Stomach smooth muscle (tissue), 2 donors: ENCODE measurements at regions not wholly inside any gene's neighbourhood (a gene's known extent, or its start where the extent isn't known, plus 50 kb on each side); places are given as distances from the start of the nearest gene placed in this dataset.

Experiments
- H3K27ac ChIP-seq: one replicate; pipeline ENCODE4 v1.7.0; 2013; ENCODE audit warnings: mild to moderate bottlenecking, low read length, inconsistent platforms
- H3K27me3 ChIP-seq, 2 donors: one replicate each; pipeline ENCODE4 v1.7.0; 2013; ENCODE audit warnings: low read length in 2 of 2; ENCODE audit not compliant: insufficient read depth in 2 of 2, control insufficient read depth in 1 of 2
- H3K36me3 ChIP-seq, 2 donors: one replicate each; pipeline ENCODE4 v1.7.0; 2013; ENCODE audit warnings: low read length in 2 of 2; ENCODE audit not compliant: control insufficient read depth in 2 of 2, insufficient read depth in 2 of 2
- H3K4me1 ChIP-seq: one replicate; pipeline ENCODE4 v1.7.0; 2013; ENCODE audit warnings: low read length; ENCODE audit not compliant: control insufficient read depth, insufficient read depth
- H3K4me3 ChIP-seq, 2 donors: one replicate each; pipeline ENCODE4 v1.7.0; 2013; ENCODE audit warnings: low read length in 2 of 2
- H3K9ac ChIP-seq, 2 donors: one replicate each; pipeline ENCODE4 v1.7.0; 2013; ENCODE audit warnings: low read length in 2 of 2, mild to moderate bottlenecking in 1 of 2
- H3K9me3 ChIP-seq, 2 donors: one replicate each; pipeline ENCODE4 v1.7.0; 2013; ENCODE audit warnings: low read length in 2 of 2; ENCODE audit not compliant: control insufficient read depth in 2 of 2
- donor health status: healthy.
- donor health status: Pancreatic carcinoma.

GRCh38 chr6:105578179-105578707 lies 175.4 kb upstream of the PREP start:
- no peaks in the 10 kb centered on the region for H3K9me3 ChIP-seq
- no peak overlapping the region for H3K9ac ChIP-seq
- H3K27ac ChIP-seq, result no peak overlapping the region

GRCh38 chr6:105573556-105573955 lies 170.7 kb upstream of the PREP start:
- Histone ChIP-seq H3K9ac (no peak overlapping the region), H3K27ac (no peak overlapping the region), H3K4me3 (no peak overlapping the region), H3K27me3 (no peaks in the 10 kb centered on the region), H3K4me1 (no peaks in the 10 kb centered on the region), H3K36me3 (no peaks in the 10 kb centered on the region), H3K9me3 (no peaks in the 10 kb centered on the region)

More at GRCh38 chr6:105578179-105578707, 175.4 kb upstream of the PREP start:
- Histone ChIP-seq H3K4me1 (no peaks in the 10 kb centered on the region), H3K36me3 (no peaks in the 10 kb centered on the region), H3K4me3 (no peak overlapping the region), H3K27me3 (no peaks in the 10 kb centered on the region)

- Histone ChIP-seq H3K36me3 (no peaks in the 10 kb centered on the region), H3K4me1 (no peaks in the 10 kb centered on the region), H3K27me3 (no peaks in the 10 kb centered on the region), H3K9me3 (no peaks in the 10 kb centered on the region), H3K27ac (no peak overlapping the region), H3K4me3 (no peak overlapping the region), H3K9ac (no peak overlapping the region)
Measured at GRCh38 chr6:105573138-105573537, 170.3 kb upstream of the PREP start.

GRCh38 chr6:105570416-105570815 lies 167.5 kb upstream of the PREP start:
- H3K4me1 ChIP-seq, result no peaks in the 10 kb centered on the region
- H3K27me3 ChIP-seq, result no peaks in the 10 kb centered on the region
- H3K9me3 ChIP-seq, result no peaks in the 10 kb centered on the region
- H3K4me3 ChIP-seq, result no peak overlapping the region
- no peaks in the 10 kb centered on the region for H3K36me3 ChIP-seq
- H3K9ac ChIP-seq, result no peak overlapping the region
- H3K27ac ChIP-seq, result no peak overlapping the region

GRCh38 chr6:105569706-105570105 lies 166.8 kb upstream of the PREP start:
- H3K9me3 ChIP-seq, result no peaks in the 10 kb centered on the region
- no peaks in the 10 kb centered on the region for H3K27me3 ChIP-seq
- no peak overlapping the region for H3K4me3 ChIP-seq
- H3K4me1 ChIP-seq, result no peaks in the 10 kb centered on the region
- no peak overlapping the region for H3K9ac ChIP-seq
- H3K27ac ChIP-seq, result no peak overlapping the region
- H3K36me3 ChIP-seq, result no peaks in the 10 kb centered on the region

GRCh38 chr6:105568751-105569150 lies 165.9 kb upstream of the PREP start:
- Histone ChIP-seq H3K36me3 (no peaks in the 10 kb centered on the region), H3K9me3 (no peaks in the 10 kb centered on the region), H3K4me1 (no peaks in the 10 kb centered on the region), H3K27me3 (no peaks in the 10 kb centered on the region), H3K4me3 (no peak overlapping the region), H3K9ac (no peak overlapping the region), H3K27ac (no peak overlapping the region)

DNA sequence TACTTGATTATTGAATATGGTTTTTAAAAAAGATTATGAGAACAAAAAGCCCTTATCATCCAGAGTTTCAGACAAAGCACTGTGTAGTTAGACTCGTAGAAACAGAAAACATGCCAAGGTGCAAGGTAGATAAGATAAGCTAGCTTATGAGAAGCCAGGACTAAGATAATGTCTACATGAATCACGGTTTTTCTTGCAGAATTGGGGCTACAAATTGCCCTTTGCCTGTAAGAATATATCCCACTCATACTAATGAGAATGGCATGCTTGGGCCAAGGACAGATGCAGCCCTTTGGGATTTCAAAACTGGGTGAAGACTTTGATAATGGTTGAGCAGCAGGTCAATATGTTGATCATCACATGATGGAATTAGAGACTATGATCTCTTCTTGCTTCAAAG lies 165.3 kb upstream of the PREP start:
- no peaks in the 10 kb centered on the region for H3K9me3 ChIP-seq
- no peak overlapping the region for H3K9ac ChIP-seq
- H3K27ac ChIP-seq, result no peak overlapping the region
- no peaks in the 10 kb centered on the region for H3K36me3 ChIP-seq
- no peaks in the 10 kb centered on the region for H3K4me1 ChIP-seq
- no peak overlapping the region for H3K4me3 ChIP-seq
- no peaks in the 10 kb centered on the region for H3K27me3 ChIP-seq

DNA sequence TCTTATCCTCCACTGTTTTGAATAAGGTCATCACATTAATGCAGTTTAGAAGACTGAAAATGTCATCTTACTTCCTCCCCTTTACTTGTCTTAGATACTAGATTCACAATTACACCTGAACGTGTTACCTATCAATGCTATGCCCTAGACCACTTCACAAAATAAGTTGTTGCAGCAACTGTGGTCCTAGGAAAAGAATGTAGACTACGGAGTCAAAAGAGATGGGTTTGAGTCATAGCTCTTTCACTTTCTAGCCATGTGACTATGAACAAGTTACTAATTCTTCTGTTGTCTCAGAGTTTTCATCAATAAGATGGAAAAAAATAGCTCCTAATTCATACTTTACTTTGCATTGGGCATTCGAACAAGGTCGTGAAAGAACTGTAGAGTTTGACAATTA lies 164.3 kb upstream of the PREP start:
- no peaks in the 10 kb centered on the region for H3K9me3 ChIP-seq
- no peaks in the 10 kb centered on the region for H3K27me3 ChIP-seq
- H3K4me1 ChIP-seq, result no peaks in the 10 kb centered on the region
- H3K9ac ChIP-seq, result no peak overlapping the region
- H3K4me3 ChIP-seq, result no peak overlapping the region
- H3K36me3 ChIP-seq, result no peaks in the 10 kb centered on the region
- H3K27ac ChIP-seq, result no peak overlapping the region

GRCh38 chr6:105566503-105566902 lies 163.6 kb upstream of the PREP start:
- Histone ChIP-seq H3K9ac (no peak overlapping the region), H3K9me3 (no peaks in the 10 kb centered on the region), H3K27ac (no peak overlapping the region), H3K27me3 (no peaks in the 10 kb centered on the region), H3K4me1 (no peaks in the 10 kb centered on the region), H3K4me3 (no peak overlapping the region), H3K36me3 (no peaks in the 10 kb centered on the region)

- no peak overlapping the region for H3K27ac ChIP-seq
- H3K4me3 ChIP-seq, result no peak overlapping the region
- no peaks in the 10 kb centered on the region for H3K27me3 ChIP-seq
- H3K9me3 ChIP-seq, result no peaks in the 10 kb centered on the region
- no peaks in the 10 kb centered on the region for H3K4me1 ChIP-seq
- no peak overlapping the region for H3K9ac ChIP-seq
- H3K36me3 ChIP-seq, result no peaks in the 10 kb centered on the region
Measured at GRCh38 chr6:105564121-105564902, 161.4 kb upstream of the PREP start.

- no peak overlapping the region for H3K27ac ChIP-seq
- no peak overlapping the region for H3K4me3 ChIP-seq
- H3K27me3 ChIP-seq, result no peaks in the 10 kb centered on the region
- H3K9ac ChIP-seq, result no peak overlapping the region
- H3K9me3 ChIP-seq, result no peaks in the 10 kb centered on the region
- H3K36me3 ChIP-seq, result no peaks in the 10 kb centered on the region
- H3K4me1 ChIP-seq, result no peaks in the 10 kb centered on the region
Measured at GRCh38 chr6:105562027-105562426, 159.1 kb upstream of the PREP start.
